ENCODE measurements at regions not wholly inside any gene's neighbourhood (a gene's known extent, or its start where the extent isn't known, plus 50 kb on each side); places are given as distances from the start of the nearest gene placed in this dataset.

GRCh38 chr2:120525056-120526046 is 179.4 kb downstream of the INHBB start (continued):
- TF ChIP-seq CTCF (CRISPR knock-in tag; IDR thresholded peaks at IDR 0.05) (peak; percentile 76), MYC (CRISPR knock-in tag; IDR thresholded peaks at IDR 0.05; ENCODE audit: borderline replicate concordance) (peak; percentile 79; the same call in 1 of the 2 replicates), MNT (IDR thresholded peaks at IDR 0.05) (peak; percentile 95), GATAD2A (CRISPR knock-in tag; IDR thresholded peaks at IDR 0.05) (peak; percentile 98), YEATS2 (CRISPR knock-in tag; IDR thresholded peaks at IDR 0.05; ENCODE audit: borderline replicate concordance) (no peak; the same call in 1 of the 2 replicates), IKZF1 (IDR thresholded peaks at IDR 0.05) (no peak), ZNF326 (CRISPR knock-in tag; IDR thresholded peaks at IDR 0.05; ENCODE audit: borderline replicate concordance) (no peak), FOSL1 (CRISPR knock-in tag; IDR thresholded peaks at IDR 0.05; ENCODE audit: borderline replicate concordance) (no peak), FOXA1 (IDR thresholded peaks at IDR 0.05) (no peak), FOXA1 (CRISPR knock-in tag; IDR thresholded peaks at IDR 0.05) (peak; percentile 75), EZH2 (conservative IDR thresholded peaks at IDR 0.05; ENCODE audit: low read depth, low read length) (no peak), ZNF589 (CRISPR knock-in tag; conservative IDR thresholded peaks at IDR 0.05) (no peak), NONO (IDR thresholded peaks at IDR 0.05) (no peak), NONO (CRISPR knock-in tag; conservative IDR thresholded peaks at IDR 0.05) (peak; percentile 64), ZNF749 (CRISPR knock-in tag; IDR thresholded peaks at IDR 0.05; ENCODE audit: borderline replicate concordance) (no peak), TCF12 (IDR thresholded peaks at IDR 0.05) (no peak), TCF12 (CRISPR knock-in tag; IDR thresholded peaks at IDR 0.05) (peak; percentile 95), ZNF160 (CRISPR knock-in tag; IDR thresholded peaks at IDR 0.05) (no peak; the same call in 1 of the 2 replicates), ZNF552 (CRISPR knock-in tag; IDR thresholded peaks at IDR 0.05; ENCODE audit: borderline replicate concordance) (no peak), MTF2 (CRISPR knock-in tag; IDR thresholded peaks at IDR 0.05; ENCODE audit: borderline replicate concordance) (no peak), GATAD1 (CRISPR knock-in tag; IDR thresholded peaks at IDR 0.05) (peak; percentile 74; the same call in 1 of the 2 replicates), CBX1 (IDR thresholded peaks at IDR 0.05; ENCODE audit: low read depth) (no peak), ASH2L (IDR thresholded peaks at IDR 0.05; ENCODE audit: insufficient read length, low read depth, low read length) (no peak)
